CD4-positive, CD25-positive, alpha-beta regulatory T cell (primary cell): ENCODE measurements at regions not wholly inside any gene's neighbourhood (a gene's known extent, or its start where the extent isn't known, plus 50 kb on each side); places are given as distances from the start of the nearest gene placed in this dataset.

Experiments used
- ATAC-seq, 2 donors: fragments of 150-1000 bp; cut with Tn5 transposase; one replicate each; pipeline ENCODE4 v1.10.0; 2021; ENCODE audit warnings: low read depth in 2 of 2, moderate number of reproducible peaks in 2 of 2, moderate library complexity in 1 of 2
- DNase-seq, 3 donors: peaks; one replicate each; pipeline versions ENCODE4 v3.0.0 to v3.0.0-alpha.2; 2012 to 2022; ENCODE audit warnings: mixed read lengths in 1 of 3
- H3K27ac ChIP-seq: one replicate; pipeline ENCODE4 v1.7.0; 2013; ENCODE audit warnings: mild to moderate bottlenecking, low read length; ENCODE audit not compliant: insufficient read depth, poor library complexity, severe bottlenecking
- H3K27me3 ChIP-seq: one replicate; pipeline ENCODE4 v1.7.0; 2013; ENCODE audit warnings: low read length; ENCODE audit not compliant: control insufficient read depth, insufficient read depth
- H3K36me3 ChIP-seq: one replicate; pipeline ENCODE4 v1.7.0; 2013; ENCODE audit warnings: mild to moderate bottlenecking, low read length, moderate library complexity; ENCODE audit not compliant: control insufficient read depth, insufficient read depth
- H3K4me1 ChIP-seq: 2 replicates; pipeline ENCODE4 v1.7.0; 2013; ENCODE audit warnings: mild to moderate bottlenecking, low read length; ENCODE audit not compliant: insufficient read depth, control insufficient read depth, poor library complexity, severe bottlenecking
- H3K4me3 ChIP-seq: one replicate; pipeline ENCODE4 v1.7.0; 2013; ENCODE audit warnings: low read depth, mild to moderate bottlenecking, low read length, moderate library complexity
- H3K9me3 ChIP-seq, 2 experiments: 1 replicate in 1 of 2; 2 replicates in 1 of 2; pipeline ENCODE4 v1.7.0; 2013; ENCODE audit warnings: low read length in 2 of 2, mild to moderate bottlenecking in 1 of 2, moderate library complexity in 1 of 2; ENCODE audit not compliant: control insufficient read depth in 2 of 2
- H3K27ac Mint-ChIP-seq, 3 donors: one replicate each; pipeline ENCODE4 v1.8.0; 2020 to 2022; ENCODE audit warnings: mild to moderate bottlenecking in 3 of 3, mixed read lengths in 3 of 3, moderate library complexity in 2 of 3
- H3K27me3 Mint-ChIP-seq: one replicate; pipeline ENCODE4 v1.8.0; 2022; ENCODE audit warnings: mild to moderate bottlenecking, mixed read lengths
- H3K36me3 Mint-ChIP-seq: one replicate; pipeline ENCODE4 v1.8.0; 2020; ENCODE audit warnings: mixed read lengths
- H3K4me1 Mint-ChIP-seq, 4 donors: one replicate each; pipeline ENCODE4 v1.8.0; 2020 to 2022; ENCODE audit warnings: mixed read lengths in 4 of 4, mild to moderate bottlenecking in 1 of 4
- H3K4me3 Mint-ChIP-seq, 4 donors: one replicate each; pipeline ENCODE4 v1.8.0; 2020 to 2022; ENCODE audit warnings: mild to moderate bottlenecking in 4 of 4, mixed read lengths in 4 of 4, moderate library complexity in 3 of 4
- H3K9me3 Mint-ChIP-seq, 7 donors: one replicate each; pipeline ENCODE4 v1.8.0; 2020 to 2022; ENCODE audit warnings: mixed read lengths in 7 of 7, mild to moderate bottlenecking in 3 of 7, moderate library complexity in 2 of 7

DNA sequence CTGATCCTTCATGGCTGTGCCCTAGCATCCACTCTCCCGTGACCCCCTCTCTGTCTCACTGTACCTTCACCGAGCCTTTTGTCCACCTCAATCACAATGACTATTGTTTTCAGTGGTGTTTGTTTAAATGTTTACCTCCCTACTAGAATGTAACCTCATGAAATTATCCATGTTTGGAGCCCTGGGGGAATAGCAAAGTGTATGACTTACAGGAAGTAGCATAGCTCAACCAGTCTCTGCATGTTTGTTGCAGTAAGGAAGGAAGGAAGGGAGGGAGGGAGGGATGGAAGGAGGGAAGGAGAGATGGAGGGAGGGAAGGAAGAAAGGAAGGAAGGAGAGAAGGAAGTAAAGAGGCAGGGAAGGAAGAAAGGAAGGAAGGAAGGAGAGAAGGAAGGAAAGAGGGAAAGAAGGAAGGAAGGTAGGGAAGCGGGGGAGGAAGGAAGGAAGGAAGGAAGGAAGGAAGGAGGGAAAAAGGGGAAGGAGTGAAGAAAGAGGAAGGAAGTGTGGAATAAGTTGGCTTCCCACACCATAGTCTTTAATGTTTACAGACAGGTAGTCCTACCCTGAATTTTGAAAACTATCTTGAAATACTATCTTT, 421.4 kb downstream of the COG6 start:
- Histone ChIP-seq H3K27me3 (no peaks in the 10 kb centered on the region), H3K4me3 (no peak overlapping the region), H3K27ac (no peak overlapping the region), H3K36me3 (no peaks in the 10 kb centered on the region), H3K9me3 (no peaks in the 10 kb centered on the region), H3K4me1 (no peaks in the 10 kb centered on the region)
- H3K36me3 Mint-ChIP-seq, result no peaks in the 10 kb centered on the region
- peak overlapping the region in 1 of 3 donors; percentile 18 for H3K27ac Mint-ChIP-seq
- H3K4me3 Mint-ChIP-seq, result no peak overlapping the region
- H3K9me3 Mint-ChIP-seq, result peaks cover 0 to 3% (median 0%) of the 10 kb centered on the region in 7 donors
- no peak for ATAC-seq
- no peaks in the 10 kb centered on the region for H3K27me3 Mint-ChIP-seq
- no peak for DNase-seq
- peaks cover 0 to 19% (median 9%) of the 10 kb centered on the region in 4 donors for H3K4me1 Mint-ChIP-seq

DNA sequence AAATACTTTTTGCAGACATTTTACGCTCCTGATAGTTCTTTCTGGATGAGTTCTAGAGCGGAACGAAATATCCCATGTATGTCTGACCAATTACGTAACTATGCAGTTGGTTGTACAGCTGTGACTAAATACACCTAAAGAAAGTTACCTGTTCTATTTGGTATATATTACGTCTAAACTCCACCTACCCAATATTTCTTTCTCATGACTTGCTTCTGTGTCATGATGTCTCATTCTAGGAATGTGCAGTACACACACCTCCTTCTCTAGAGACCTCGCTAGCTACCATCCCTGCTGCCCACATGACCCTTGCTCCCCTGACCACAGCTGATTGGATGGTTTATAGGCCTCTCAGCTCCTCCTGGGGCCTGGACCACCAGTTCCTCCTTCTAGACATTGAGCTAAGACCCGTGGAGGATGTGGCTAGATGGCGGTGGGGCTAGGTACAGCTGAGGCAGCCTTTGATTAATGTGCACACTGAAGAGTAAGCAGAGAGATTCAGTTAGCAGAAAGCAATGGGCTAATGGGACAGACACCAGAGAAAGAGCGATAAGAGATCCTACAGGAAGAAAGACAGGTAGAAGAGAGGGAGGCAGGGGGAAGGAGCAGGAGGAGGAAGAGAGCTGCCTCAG, 422.1 kb downstream of the COG6 start:
- H3K9me3 Mint-ChIP-seq, result peaks cover 0 to 3% (median 0%) of the 10 kb centered on the region in 7 donors
- Histone ChIP-seq H3K4me1 (no peaks in the 10 kb centered on the region), H3K27ac (no peak overlapping the region), H3K27me3 (no peaks in the 10 kb centered on the region), H3K9me3 (no peaks in the 10 kb centered on the region), H3K4me3 (no peak overlapping the region), H3K36me3 (no peaks in the 10 kb centered on the region)
- H3K27ac Mint-ChIP-seq, result peak overlapping the region; percentile 3 to 89 (median 48)
- no peaks in the 10 kb centered on the region for H3K36me3 Mint-ChIP-seq
- no peaks in the 10 kb centered on the region for H3K27me3 Mint-ChIP-seq
- H3K4me3 Mint-ChIP-seq, result no peak overlapping the region
- H3K4me1 Mint-ChIP-seq, result peaks cover 0 to 17% (median 5%) of the 10 kb centered on the region in 4 donors
- ATAC-seq (no peak), DNase-seq (no peak)

- DNase-seq, result no peak
- Mint-ChIP-seq H3K4me1 (peaks cover 0 to 13% (median 6%) of the 10 kb centered on the region in 4 donors), H3K9me3 (peaks cover 0 to 5% (median 0%) of the 10 kb centered on the region in 7 donors), H3K27me3 (no peaks in the 10 kb centered on the region), H3K36me3 (no peaks in the 10 kb centered on the region), H3K27ac (peak overlapping the region in 1 of 3 donors; percentile 63), H3K4me3 (no peak overlapping the region)
- no peak overlapping the region for H3K27ac ChIP-seq
- H3K4me3 ChIP-seq, result no peak overlapping the region
- H3K4me1 ChIP-seq, result no peaks in the 10 kb centered on the region
- no peaks in the 10 kb centered on the region for H3K36me3 ChIP-seq
- H3K9me3 ChIP-seq, result no peaks in the 10 kb centered on the region
- ATAC-seq, result no peak
- H3K27me3 ChIP-seq, result no peaks in the 10 kb centered on the region
These were observed 424.3 kb downstream of the COG6 start for GRCh38 chr13:40079721-40080120.

GRCh38 chr13:40080676-40081075, 425.2 kb downstream of the COG6 start:
- no peaks in the 10 kb centered on the region for H3K36me3 Mint-ChIP-seq
- ATAC-seq, result no peak
- no peaks in the 10 kb centered on the region for H3K36me3 ChIP-seq
- H3K4me1 ChIP-seq, result no peaks in the 10 kb centered on the region
- H3K27me3 Mint-ChIP-seq, result no peaks in the 10 kb centered on the region
- H3K9me3 ChIP-seq, result no peaks in the 10 kb centered on the region
- H3K27ac Mint-ChIP-seq, result no peak overlapping the region
- H3K4me3 ChIP-seq, result no peak overlapping the region
- H3K4me3 Mint-ChIP-seq, result no peak overlapping the region
- DNase-seq, result no peak
- peaks cover 0 to 13% (median 6%) of the 10 kb centered on the region in 4 donors for H3K4me1 Mint-ChIP-seq
- no peak overlapping the region for H3K27ac ChIP-seq
- no peaks in the 10 kb centered on the region for H3K27me3 ChIP-seq
- peaks cover 0 to 5% (median 0%) of the 10 kb centered on the region in 7 donors for H3K9me3 Mint-ChIP-seq

DNA sequence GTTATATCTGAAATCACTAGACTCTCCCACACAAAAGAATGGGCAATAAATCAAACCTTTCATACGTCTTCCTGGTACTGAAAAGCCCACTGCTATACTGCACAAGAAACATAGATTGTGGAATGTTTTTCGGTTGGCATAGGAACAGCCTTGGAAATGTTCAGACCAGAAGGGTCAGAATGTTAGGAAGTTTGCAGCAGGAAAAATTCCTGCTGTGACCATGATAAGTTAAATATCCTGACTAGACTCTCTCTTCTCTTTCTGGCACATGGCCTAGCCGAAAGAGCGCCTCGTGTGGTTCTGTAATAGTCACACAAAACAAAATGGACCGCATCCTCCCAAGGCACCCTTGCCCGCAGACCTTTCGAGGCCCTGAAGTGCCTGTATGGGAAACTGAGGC, 427.2 kb downstream of the COG6 start:
- no peak for DNase-seq
- Histone ChIP-seq H3K4me3 (no peak overlapping the region), H3K4me1 (no peaks in the 10 kb centered on the region), H3K36me3 (no peaks in the 10 kb centered on the region), H3K27me3 (no peaks in the 10 kb centered on the region), H3K27ac (no peak overlapping the region), H3K9me3 (no peaks in the 10 kb centered on the region)
- Mint-ChIP-seq H3K4me3 (no peak overlapping the region), H3K27me3 (no peaks in the 10 kb centered on the region), H3K36me3 (no peaks in the 10 kb centered on the region), H3K27ac (no peak overlapping the region), H3K4me1 (peaks cover 0 to 7% (median 3%) of the 10 kb centered on the region in 4 donors), H3K9me3 (peaks cover 0 to 5% (median 0%) of the 10 kb centered on the region in 7 donors)
- ATAC-seq, result no peak

DNA sequence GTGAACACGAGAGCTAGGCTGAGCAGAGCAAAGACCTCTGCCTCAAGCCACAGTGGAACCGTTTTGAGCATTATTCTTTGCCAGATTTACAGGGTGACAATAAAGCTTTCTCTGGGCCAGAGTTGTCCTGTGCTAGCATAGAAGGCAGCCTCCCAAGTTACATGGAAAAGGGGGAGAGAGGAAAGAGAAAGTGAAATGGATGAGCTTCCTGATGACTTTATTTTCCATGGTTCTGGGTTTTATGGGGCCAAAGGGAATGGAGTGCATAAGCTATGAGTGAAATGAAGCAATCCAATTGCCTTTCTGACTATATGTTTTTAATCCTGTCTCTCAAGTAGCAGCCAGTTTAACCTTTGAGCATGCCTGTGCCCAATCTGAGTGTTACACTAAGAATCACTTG, 428.4 kb downstream of the COG6 start:
- Histone ChIP-seq H3K9me3 (no peaks in the 10 kb centered on the region), H3K27ac (no peak overlapping the region), H3K4me3 (no peak overlapping the region), H3K36me3 (no peaks in the 10 kb centered on the region), H3K4me1 (no peaks in the 10 kb centered on the region), H3K27me3 (no peaks in the 10 kb centered on the region)
- H3K4me3 Mint-ChIP-seq, result no peak overlapping the region
- DNase-seq, result no peak
- H3K9me3 Mint-ChIP-seq, result peaks cover 0 to 5% (median 0%) of the 10 kb centered on the region in 7 donors
- H3K27me3 Mint-ChIP-seq, result no peaks in the 10 kb centered on the region
- no peak for ATAC-seq
- H3K4me1 Mint-ChIP-seq, result peaks cover 0 to 5% (median 0%) of the 10 kb centered on the region in 4 donors
- H3K36me3 Mint-ChIP-seq, result no peaks in the 10 kb centered on the region
- H3K27ac Mint-ChIP-seq, result peak overlapping the region in 1 of 3 donors; percentile 6

- H3K4me3 ChIP-seq, result no peak overlapping the region
- no peaks in the 10 kb centered on the region for H3K4me1 ChIP-seq
- Mint-ChIP-seq H3K9me3 (peaks cover 0 to 5% (median 0%) of the 10 kb centered on the region in 7 donors), H3K4me1 (peaks cover 0 to 5% (median under 1%) of the 10 kb centered on the region in 4 donors), H3K27ac (no peak overlapping the region), H3K4me3 (no peak overlapping the region), H3K36me3 (no peaks in the 10 kb centered on the region), H3K27me3 (no peaks in the 10 kb centered on the region)
- DNase-seq (no peak), ATAC-seq (no peak)
- H3K9me3 ChIP-seq, result no peaks in the 10 kb centered on the region
- H3K27me3 ChIP-seq, result no peaks in the 10 kb centered on the region
- H3K36me3 ChIP-seq, result no peaks in the 10 kb centered on the region
- no peak overlapping the region for H3K27ac ChIP-seq
These were observed 429.5 kb downstream of the COG6 start for GRCh38 chr13:40084934-40085333.
